ENCODE measurements at regions not wholly inside any gene's neighbourhood (a gene's known extent, or its start where the extent isn't known, plus 50 kb on each side); places are given as distances from the start of the nearest gene placed in this dataset.

GRCh38 chr2:120481446-120482194 is 135.7 kb downstream of the INHBB start:
- H3K27ac ChIP-seq (ENCODE audit: extremely low read depth, low read depth, low read length), result no peak overlapping the region
- CTCF ChIA-PET, result interaction anchor here (0.6 to 0.7 kb wide), 3 partner anchors 44 to 478 kb away, joined by 3 read pairs; no protein-coding TSS in a partner anchor
- no peak for TF ChIP-seq ZFP3 (tag by site-specific recombination; IDR thresholded peaks at IDR 0.05; ENCODE audit: low read depth)
- no peak for TF ChIP-seq SP7 (tag by site-specific recombination; IDR thresholded peaks at IDR 0.05)
- TF ChIP-seq ZNF561 (tag by site-specific recombination; IDR thresholded peaks at IDR 0.05; ENCODE audit: borderline replicate concordance), result no peak
- no peak for TF ChIP-seq GLI4 (tag by site-specific recombination; IDR thresholded peaks at IDR 0.05)
- no peak for TF ChIP-seq ZNF830 (tag by site-specific recombination; IDR thresholded peaks at IDR 0.05; ENCODE audit: low read depth)
- no peak for TF ChIP-seq ZNF169 (tag by site-specific recombination; IDR thresholded peaks at IDR 0.05)
- no peak for TF ChIP-seq KLF16 (tag by site-specific recombination; IDR thresholded peaks at IDR 0.05)
- no peak for TF ChIP-seq ZNF133 (tag by site-specific recombination; IDR thresholded peaks at IDR 0.05)
- TF ChIP-seq ZXDB (tag by site-specific recombination; IDR thresholded peaks at IDR 0.05), result no peak
- TF ChIP-seq BCL11B (tag by site-specific recombination; IDR thresholded peaks at IDR 0.05; ENCODE audit: low read depth), result no peak
- no peak overlapping the region for H3K4me3 ChIP-seq (ENCODE audit: low read depth, low read length)
- H3K36me3 ChIP-seq (ENCODE audit: control insufficient read depth in 2 of 2, insufficient read depth in 1 of 2, low read length in 2 of 2), result no peaks in the 10 kb centered on the region
- H3K9me3 ChIP-seq (ENCODE audit: control insufficient read depth, insufficient read depth, low read depth, low read length), result no peaks in the 10 kb centered on the region
- H3K4me1 ChIP-seq (ENCODE audit: control insufficient read depth, insufficient read depth, low read length), result no peaks in the 10 kb centered on the region
- POLR2A ChIA-PET, result interaction anchor here (0.5 to 1.2 kb wide), 2 partner anchors 17 to 33 kb away, joined by 3 to 6 read pairs; no protein-coding TSS in a partner anchor

DNA sequence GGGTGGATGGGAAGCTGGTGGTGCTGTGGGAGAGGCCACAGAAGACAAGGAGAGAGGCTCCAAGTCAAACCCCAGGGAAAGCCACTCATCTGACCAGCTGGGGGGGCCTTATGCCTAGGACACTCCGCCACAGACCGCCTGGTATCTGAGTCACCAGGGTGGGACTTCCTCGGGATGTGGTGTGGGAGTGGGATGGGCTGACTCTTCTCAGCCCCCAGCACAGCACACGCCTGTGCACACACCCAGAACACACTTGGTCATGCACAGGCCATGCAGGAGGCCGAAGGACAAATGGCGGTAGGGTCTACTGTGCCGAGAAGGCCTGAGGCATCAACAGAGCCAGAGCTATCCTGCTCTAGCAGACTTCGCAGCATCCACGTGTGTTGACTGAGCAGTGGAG is 136.4 kb downstream of the INHBB start:
- ChIA-PET CTCF (interaction anchor here (0.6 kb wide), 1 partner anchor 745 kb away, joined by 3 read pairs; no protein-coding TSS in a partner anchor), POLR2A (interaction anchor here (0.5 to 1.2 kb wide), 2 partner anchors 16 to 33 kb away, joined by 3 to 6 read pairs; no protein-coding TSS in a partner anchor)
- Histone ChIP-seq H3K27ac (ENCODE audit: extremely low read depth, low read depth, low read length) (no peak overlapping the region), H3K4me1 (ENCODE audit: control insufficient read depth, insufficient read depth, low read length) (no peaks in the 10 kb centered on the region), H3K36me3 (ENCODE audit: control insufficient read depth in 2 of 2, insufficient read depth in 1 of 2, low read length in 2 of 2) (no peaks in the 10 kb centered on the region), H3K4me3 (ENCODE audit: low read depth, low read length) (no peak overlapping the region), H3K9me3 (ENCODE audit: control insufficient read depth, insufficient read depth, low read depth, low read length) (no peaks in the 10 kb centered on the region)
- TF ChIP-seq ELK4 (IDR thresholded peaks at IDR 0.05; ENCODE audit: borderline replicate concordance, low read depth, low read length) (no peak), ZNF354C (tag by site-specific recombination; IDR thresholded peaks at IDR 0.05; ENCODE audit: borderline replicate concordance, low read depth) (no peak), PATZ1 (tag by site-specific recombination; IDR thresholded peaks at IDR 0.05) (no peak), ZNF114 (tag by site-specific recombination; IDR thresholded peaks at IDR 0.05) (no peak), ZFP41 (tag by site-specific recombination; IDR thresholded peaks at IDR 0.05; ENCODE audit: borderline replicate concordance) (no peak), ZNF133 (tag by site-specific recombination; IDR thresholded peaks at IDR 0.05) (no peak), ZBTB8A (tag by site-specific recombination; IDR thresholded peaks at IDR 0.05) (no peak), ZNF350 (tag by site-specific recombination; IDR thresholded peaks at IDR 0.05) (no peak), PRDM1 (tag by site-specific recombination; IDR thresholded peaks at IDR 0.05) (no peak), ZNF292 (tag by site-specific recombination; IDR thresholded peaks at IDR 0.05; ENCODE audit: borderline replicate concordance, low read depth) (no peak), ZBTB10 (tag by site-specific recombination; IDR thresholded peaks at IDR 0.05) (no peak), ZNF658 (tag by site-specific recombination; IDR thresholded peaks at IDR 0.05) (no peak), ZNF302 (tag by site-specific recombination; IDR thresholded peaks at IDR 0.05; ENCODE audit: low read depth) (no peak)
